ENCODE measurements at regions not wholly inside any gene's neighbourhood (a gene's known extent, or its start where the extent isn't known, plus 50 kb on each side); places are given as distances from the start of the nearest gene placed in this dataset.

GRCh38 chr5:3288325-3288724 is 307.3 kb upstream of the IRX1 start:
- Histone ChIP-seq H2AK5ac (ENCODE audit: low read depth, low read length) (no peak overlapping the region), H3K36me3 (ENCODE audit: control insufficient read depth in 2 of 4, insufficient read depth in 4 of 4, low read length in 3 of 4) (no peaks in the 10 kb centered on the region), H2BK15ac (ENCODE audit: low read length) (no peak overlapping the region), H3K56ac (replicated peaks; ENCODE audit: insufficient read length, low read depth, low read length) (no peak overlapping the region), H3K4me2 (ENCODE audit: insufficient read depth in 1 of 2, low read depth in 2 of 2, low read length in 2 of 2) (no peak overlapping the region), H2BK12ac (ENCODE audit: low read depth, low read length) (no peak overlapping the region), H4K8ac (ENCODE audit: extremely low read depth, insufficient read depth, low read length) (no peak overlapping the region), H2BK120ac (replicated peaks; ENCODE audit: low read depth, low read length) (no peak overlapping the region), H3K4ac (replicated peaks; ENCODE audit: insufficient read length, low read depth, low read length) (no peak overlapping the region), H3K27ac (ENCODE audit: low read depth, low read length) (no peak overlapping the region), H3K4me1 (replicated peaks in 1 of 4; ENCODE audit: control insufficient read depth in 3 of 4, insufficient read depth in 4 of 4, low read length in 3 of 4) (peaks cover 0 to 4% (median 0%) of the 10 kb centered on the region in 4 experiments; a peak in 2 of 7 replicates), H2AFZ (ENCODE audit: low read length) (no peak overlapping the region), H2BK20ac (ENCODE audit: low read length) (no peak overlapping the region), H3K23me2 (ENCODE audit: low read depth, low read length) (no peaks in the 10 kb centered on the region; the same call in 1 of the 2 replicates), H3K79me1 (ENCODE audit: low read depth, low read length) (no peaks in the 10 kb centered on the region; the same call in 1 of the 2 replicates), H3K27me3 (replicated peaks in 1 of 4; ENCODE audit: control insufficient read depth in 3 of 4, extremely low read depth in 1 of 4, insufficient read depth in 3 of 4, low read length in 3 of 4) (no peaks in the 10 kb centered on the region), H3K14ac (ENCODE audit: insufficient read length) (no peak overlapping the region), H3K9me3 (ENCODE audit: insufficient read depth in 2 of 2, low read depth in 1 of 2, low read length in 1 of 2) (no peaks in the 10 kb centered on the region), H3K18ac (ENCODE audit: extremely low read depth, low read length) (no peak overlapping the region), H3K79me2 (ENCODE audit: control insufficient read depth in 1 of 2, insufficient read depth in 2 of 2, low read length in 2 of 2) (no peaks in the 10 kb centered on the region), H4K91ac (replicated peaks; ENCODE audit: insufficient read length, low read length) (no peak overlapping the region), H3K23ac (ENCODE audit: insufficient read length) (no peak overlapping the region), H3K4me3 (ENCODE audit: extremely low read depth in 1 of 4, insufficient read depth in 2 of 4, low read depth in 3 of 4, low read length in 4 of 4) (no peak overlapping the region), H4K5ac (ENCODE audit: insufficient read length, low read depth, low read length) (no peak overlapping the region), H2BK5ac (ENCODE audit: low read depth, low read length) (no peak overlapping the region), H3K9ac (replicated peaks in 1 of 4; ENCODE audit: extremely low read depth in 1 of 4, low read depth in 3 of 4, low read length in 3 of 4) (no peak overlapping the region), H4K20me1 (replicated peaks in 1 of 2; ENCODE audit: control insufficient read depth in 1 of 2, insufficient read depth in 2 of 2, low read length in 2 of 2) (no peaks in the 10 kb centered on the region)
- DNase-seq (ENCODE audit: low read depth in 1 of 2, low spot score in 2 of 2), result no peak
- WGBS, 2 experiments (ENCODE audit: extremely low coverage in 1 of 2, insufficient coverage in 1 of 2, insufficient read length in 1 of 2, insufficient replicate concordance in 2 of 2, low coverage in 1 of 2, low lambda C conversion rate in 2 of 2, missing lambda C conversion rate in 1 of 2), result 97% methylated on average over 18 of the region's 18 CpGs; no CpG with 5 or more reads in 1 of the 2 experiments
- no peak for FAIRE-seq
- no peak for TF ChIP-seq FOSL1 (IDR thresholded peaks at IDR 0.05; ENCODE audit: insufficient read depth, low read depth, low read length)
- TF ChIP-seq HDAC6 (IDR thresholded peaks at IDR 0.05; ENCODE audit: low read depth, low read length), result no peak
- TF ChIP-seq NANOG (IDR thresholded peaks at IDR 0.05; ENCODE audit: insufficient read depth, low read depth, low read length, poor library complexity, severe bottlenecking), result no peak
- TF ChIP-seq TCF12 (IDR thresholded peaks at IDR 0.05; ENCODE audit: low read depth, low read length), result no peak
- POLR2A ChIA-PET (ENCODE audit: partially characterized antibody), result no interaction called here
- CTCF ChIA-PET (ENCODE audit: partially characterized antibody), result no interaction called here
